HG02943 (cell line): ENCODE measurements at regions not wholly inside any gene's neighbourhood (a gene's known extent, or its start where the extent isn't known, plus 50 kb on each side); places are given as distances from the start of the nearest gene placed in this dataset.
"Not testable (repeated sequence)": the region's sequence is repeated elsewhere in the genome, so short reads cannot be mapped to it uniquely, and the experiment has no call there.

Source experiments
- ATAC-seq: cut with Tn5 transposase; IDR thresholded peaks from one replicate; pipeline ENCODE4 v1.9.1; 2021; ENCODE audit warnings: mild to moderate bottlenecking, low read depth, moderate library complexity; ENCODE audit not compliant: unreplicated experiment

GRCh38 chr6:98382246-98382645, 452.1 kb upstream of the POU3F2 start:
- ATAC-seq = no peak

- ATAC-seq = no peak
These were observed 450.0 kb upstream of the POU3F2 start for GRCh38 chr6:98384334-98384733.

- no peak for ATAC-seq
These were observed 449.6 kb upstream of the POU3F2 start for GRCh38 chr6:98384801-98385200.

- ATAC-seq = no peak
These were observed 438.7 kb upstream of the POU3F2 start for GRCh38 chr6:98395610-98396166.

GRCh38 chr6:98416027-98416426, 418.3 kb upstream of the POU3F2 start:
- ATAC-seq = no peak

- ATAC-seq = not testable (repeated sequence)
These were observed 417.7 kb upstream of the POU3F2 start for GRCh38 chr6:98416497-98417158.

GRCh38 chr6:98433325-98434056, 400.9 kb upstream of the POU3F2 start:
- no peak for ATAC-seq

- no peak for ATAC-seq
These were observed 390.7 kb upstream of the POU3F2 start for GRCh38 chr6:98443633-98444032.

GRCh38 chr6:98452685-98453084, 381.7 kb upstream of the POU3F2 start:
- ATAC-seq = no peak

GRCh38 chr6:98454809-98455322, 379.5 kb upstream of the POU3F2 start:
- ATAC-seq = no peak

GRCh38 chr6:98458708-98459107, 375.7 kb upstream of the POU3F2 start:
- no peak for ATAC-seq

- ATAC-seq = no peak
These were observed 371.1 kb upstream of the POU3F2 start for GRCh38 chr6:98463038-98464000.

- no peak for ATAC-seq
These were observed 367.3 kb upstream of the POU3F2 start for GRCh38 chr6:98467091-98467490.

- no peak for ATAC-seq
These were observed 366.5 kb upstream of the POU3F2 start for GRCh38 chr6:98467902-98468301.

GRCh38 chr6:98469141-98469540, 365.2 kb upstream of the POU3F2 start:
- ATAC-seq = no peak

GRCh38 chr6:98470821-98471220, 363.6 kb upstream of the POU3F2 start:
- no peak for ATAC-seq

GRCh38 chr6:98471444-98471843, 362.9 kb upstream of the POU3F2 start:
- no peak for ATAC-seq

GRCh38 chr6:98477231-98477630, 357.1 kb upstream of the POU3F2 start:
- ATAC-seq = no peak

- ATAC-seq = no peak
These were observed 349.7 kb upstream of the POU3F2 start for GRCh38 chr6:98484696-98485095.

- no peak for ATAC-seq
These were observed 348.8 kb upstream of the POU3F2 start for GRCh38 chr6:98485593-98485992.

GRCh38 chr6:98486057-98486456, 348.3 kb upstream of the POU3F2 start:
- no peak for ATAC-seq
